GM12873 (cell line): ENCODE measurements at regions not wholly inside any gene's neighbourhood (a gene's known extent, or its start where the extent isn't known, plus 50 kb on each side); places are given as distances from the start of the nearest gene placed in this dataset.
A peak's percentile ranks its signal among the peaks of the same experiment; 100 is the strongest.

Experiments
- CTCF ChIP-seq: IDR thresholded peaks from 2 replicates; pipeline ENCODE4 v1.5.1; 2012; ENCODE audit warnings: low read depth, mild to moderate bottlenecking, moderate library complexity, low read length, control low read depth; ENCODE audit not compliant: insufficient read depth; ENCODE audit errors: missing control alignments

DNA sequence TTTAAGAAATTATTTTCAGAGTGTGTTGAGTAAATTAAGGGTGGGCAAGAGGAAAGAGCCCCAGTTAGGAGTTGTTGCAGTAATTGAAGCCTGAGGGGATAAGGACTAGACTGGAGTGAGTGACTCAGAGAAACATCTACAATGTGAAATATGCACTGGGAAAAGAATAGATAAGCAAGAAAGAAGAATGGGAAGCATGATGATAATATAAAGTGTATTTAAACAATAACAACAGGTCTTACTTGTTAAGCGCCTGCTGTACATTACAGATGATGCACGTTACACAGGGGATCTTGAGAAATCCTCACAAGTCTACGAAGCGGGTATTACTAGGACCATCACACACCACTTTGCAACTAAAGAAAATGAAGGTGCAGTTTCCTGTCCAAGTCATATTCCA lies 73.6 kb upstream of the STK17B start:
- no peak for TF ChIP-seq CTCF

DNA sequence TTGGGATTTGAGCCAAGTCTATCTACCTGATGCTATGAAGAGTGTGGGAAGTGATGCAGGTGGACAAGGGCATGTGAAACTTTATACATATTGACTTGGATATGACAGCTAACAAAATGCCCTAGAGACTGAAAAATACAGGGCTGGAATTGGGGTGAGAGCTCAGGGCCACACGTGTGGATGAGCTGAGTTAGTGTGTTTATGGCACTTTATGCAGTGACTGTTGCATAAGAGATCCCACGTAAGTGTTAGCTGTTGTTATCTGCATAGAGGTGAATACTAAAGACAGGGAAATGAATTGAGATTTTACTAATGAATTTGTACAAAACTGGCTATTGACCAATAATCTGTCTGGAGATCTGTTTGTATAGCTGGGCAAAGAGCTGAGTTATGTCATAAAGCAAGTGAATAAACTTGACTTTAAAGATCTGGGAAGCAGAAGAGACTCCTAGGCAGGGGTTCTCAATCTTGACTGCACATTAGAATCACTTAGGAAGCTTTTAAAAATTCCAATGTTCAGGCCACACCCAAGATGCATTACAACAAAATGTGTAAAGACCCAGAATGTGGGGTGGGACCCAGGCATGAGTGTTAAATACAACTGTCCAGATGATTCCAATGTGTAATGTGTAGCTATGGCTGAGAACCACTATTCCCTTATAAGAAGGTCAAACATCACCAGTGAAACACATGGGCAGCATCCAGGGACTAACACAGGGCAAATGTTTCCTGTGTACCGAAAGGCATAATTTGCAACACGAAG lies 74.2 kb upstream of the STK17B start:
- no peak for TF ChIP-seq CTCF

- no peak for TF ChIP-seq CTCF
Observed at GRCh38 chr2:196247114-196247975, 76.0 kb upstream of the STK17B start.

DNA sequence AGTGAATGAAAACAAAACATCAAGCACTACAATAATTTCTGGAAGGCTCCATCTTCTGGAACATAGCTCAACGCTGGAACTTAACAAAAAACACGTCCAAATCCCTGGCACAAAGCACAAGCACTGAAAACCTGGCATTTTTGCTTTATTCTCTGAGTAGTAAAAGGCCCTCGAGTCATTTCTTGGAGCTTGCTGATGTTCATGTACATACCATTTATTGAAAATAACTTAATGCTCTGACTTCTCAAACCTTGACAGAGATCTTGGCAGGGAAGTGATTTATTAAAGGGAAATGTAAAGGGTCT lies 76.5 kb upstream of the STK17B start:
- TF ChIP-seq CTCF = no peak

DNA sequence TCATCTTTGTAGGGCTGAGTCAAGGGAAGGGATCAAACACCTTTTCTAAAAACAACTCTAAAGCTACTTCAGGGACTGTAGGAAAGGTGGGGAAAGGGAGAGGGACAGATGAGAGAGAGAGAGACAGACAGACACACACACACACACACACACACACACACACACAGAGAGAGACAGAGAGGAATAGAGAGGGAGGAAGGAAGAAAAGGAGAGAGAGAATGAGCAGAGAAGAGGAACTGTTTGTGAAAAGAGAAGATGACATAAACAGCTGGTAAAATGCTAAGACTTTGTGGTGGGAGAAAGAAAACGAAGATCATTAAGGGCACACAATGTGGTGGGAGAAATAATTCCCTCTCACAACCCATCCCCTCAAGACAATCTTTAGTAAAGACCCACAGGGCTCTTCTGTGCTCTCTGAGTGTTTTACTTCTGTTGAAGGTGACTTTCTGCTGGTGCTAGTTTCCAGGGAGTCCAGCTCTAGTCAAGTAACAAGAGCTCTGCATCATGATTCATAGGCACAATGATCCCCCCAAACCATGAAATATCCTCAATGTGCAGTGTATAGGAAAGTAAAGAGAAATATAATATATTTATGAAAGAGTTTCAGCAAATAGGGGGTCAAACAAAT lies 77.2 kb upstream of the STK17B start:
- TF ChIP-seq CTCF = no peak

GRCh38 chr2:196249171-196249570 lies 77.8 kb upstream of the STK17B start:
- no peak for TF ChIP-seq CTCF

- TF ChIP-seq CTCF = peak; percentile 1
Observed at GRCh38 chr2:196249860-196250259, 78.5 kb upstream of the STK17B start.
